Astrocyte (in vitro differentiated cells and primary cell): ENCODE measurements at regions not wholly inside any gene's neighbourhood (a gene's known extent, or its start where the extent isn't known, plus 50 kb on each side); places are given as distances from the start of the nearest gene placed in this dataset.

ENCODE experiments used
- EZH2 ChIP-seq: IDR thresholded peaks from 2 replicates; pipeline ENCODE4 v1.6.1; 2012; ENCODE audit warnings: mild to moderate bottlenecking, low read length, inconsistent platforms; ENCODE audit not compliant: insufficient read depth
- TF ChIP-seq, protein P1 (sequence below): IDR thresholded peaks from 2 replicates; pipeline ENCODE4 v1.5.1; 2011; ENCODE audit warnings: low read depth, mild to moderate bottlenecking, inconsistent platforms, low read length, moderate library complexity; ENCODE audit not compliant: insufficient read depth

DNA sequence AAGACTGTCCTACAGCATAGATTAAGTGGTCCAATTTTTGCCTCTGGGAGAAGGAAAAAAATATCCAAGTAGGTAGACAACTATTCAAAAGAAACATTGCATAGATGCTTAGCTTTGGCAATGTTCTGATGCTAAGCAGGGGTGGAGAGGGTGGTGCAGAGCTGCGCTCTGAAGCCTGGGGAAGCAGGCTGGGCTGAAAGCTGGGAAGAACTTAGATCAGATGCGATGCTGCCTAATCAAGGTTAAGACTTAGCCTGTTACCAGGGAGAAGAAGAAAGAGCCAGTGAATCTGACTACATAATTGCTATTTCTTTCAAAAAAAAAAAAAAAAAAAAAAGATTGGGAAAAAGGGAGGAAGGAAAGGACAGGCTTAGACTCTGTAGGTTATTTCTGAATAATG is 89.0 kb upstream of the SCOC start:
- TF ChIP-seq EZH2: no peak
- TF ChIP-seq, protein P1, sequence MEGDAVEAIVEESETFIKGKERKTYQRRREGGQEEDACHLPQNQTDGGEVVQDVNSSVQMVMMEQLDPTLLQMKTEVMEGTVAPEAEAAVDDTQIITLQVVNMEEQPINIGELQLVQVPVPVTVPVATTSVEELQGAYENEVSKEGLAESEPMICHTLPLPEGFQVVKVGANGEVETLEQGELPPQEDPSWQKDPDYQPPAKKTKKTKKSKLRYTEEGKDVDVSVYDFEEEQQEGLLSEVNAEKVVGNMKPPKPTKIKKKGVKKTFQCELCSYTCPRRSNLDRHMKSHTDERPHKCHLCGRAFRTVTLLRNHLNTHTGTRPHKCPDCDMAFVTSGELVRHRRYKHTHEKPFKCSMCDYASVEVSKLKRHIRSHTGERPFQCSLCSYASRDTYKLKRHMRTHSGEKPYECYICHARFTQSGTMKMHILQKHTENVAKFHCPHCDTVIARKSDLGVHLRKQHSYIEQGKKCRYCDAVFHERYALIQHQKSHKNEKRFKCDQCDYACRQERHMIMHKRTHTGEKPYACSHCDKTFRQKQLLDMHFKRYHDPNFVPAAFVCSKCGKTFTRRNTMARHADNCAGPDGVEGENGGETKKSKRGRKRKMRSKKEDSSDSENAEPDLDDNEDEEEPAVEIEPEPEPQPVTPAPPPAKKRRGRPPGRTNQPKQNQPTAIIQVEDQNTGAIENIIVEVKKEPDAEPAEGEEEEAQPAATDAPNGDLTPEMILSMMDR: no peak
